ENCODE measurements at regions not wholly inside any gene's neighbourhood (a gene's known extent, or its start where the extent isn't known, plus 50 kb on each side); places are given as distances from the start of the nearest gene placed in this dataset.

DNA sequence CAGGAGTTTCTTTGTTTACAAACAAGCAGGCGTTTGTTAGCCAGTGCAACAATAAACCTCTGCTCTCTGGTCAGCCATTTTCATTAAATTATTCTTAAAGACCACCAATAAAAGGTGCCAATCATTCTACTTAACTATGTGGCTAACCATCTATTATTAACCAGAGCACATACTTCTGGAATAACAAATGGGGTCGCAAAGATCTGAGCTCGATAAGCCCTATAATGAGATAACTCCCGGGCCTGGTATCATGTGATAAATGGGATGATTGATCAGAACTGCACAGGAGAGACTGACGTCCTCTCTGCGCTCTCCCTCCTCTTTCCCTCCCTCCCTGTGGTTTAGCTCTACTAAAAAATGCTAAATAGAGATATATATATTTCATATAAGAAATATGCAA lies 488.2 kb downstream of the NTRK2 start:
- DNase-seq (ENCODE audit: low read depth in 2 of 2): no peak

DNA sequence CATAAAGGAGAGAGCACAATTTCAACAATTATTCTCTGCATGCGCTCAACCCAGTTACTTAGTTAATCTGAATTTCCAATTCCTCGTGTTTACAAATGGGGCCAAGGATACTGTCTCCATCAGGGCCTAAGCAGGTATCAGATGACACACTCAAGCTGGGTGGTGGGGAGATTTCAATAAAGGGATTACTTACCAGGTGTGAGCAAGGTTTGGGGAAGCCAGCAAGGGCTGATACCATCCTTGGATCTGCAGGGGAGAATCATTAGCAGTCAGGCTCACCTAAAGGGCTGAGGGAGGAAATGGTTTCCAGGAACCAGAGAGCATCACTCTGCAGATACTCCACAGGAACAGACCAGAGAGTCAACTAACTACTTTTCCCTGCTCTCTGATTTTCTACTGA lies 487.1 kb downstream of the NTRK2 start:
- no peak for DNase-seq (ENCODE audit: low read depth in 2 of 2)

DNA sequence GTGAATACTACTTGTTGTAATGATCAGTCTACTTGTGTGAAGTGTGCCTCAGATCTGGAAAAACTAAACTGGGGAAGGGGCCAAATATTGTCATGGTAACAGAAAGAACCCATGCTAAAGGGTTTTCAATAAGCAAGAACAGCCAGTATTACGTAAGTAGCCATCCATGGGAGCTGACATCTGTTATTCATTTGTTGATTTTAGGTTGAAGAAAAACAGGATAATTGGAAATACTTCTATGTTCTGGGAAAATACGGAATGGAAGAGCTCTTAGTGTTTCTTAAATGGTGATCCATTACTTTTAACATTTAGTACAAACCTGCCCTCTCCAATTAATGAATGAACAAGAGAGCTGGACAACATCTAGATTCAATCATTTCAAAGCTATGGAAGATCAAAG lies 485.8 kb downstream of the NTRK2 start:
- DNase-seq (ENCODE audit: low read depth in 2 of 2): peak in 1 of 2 experiments; percentile 9

DNA sequence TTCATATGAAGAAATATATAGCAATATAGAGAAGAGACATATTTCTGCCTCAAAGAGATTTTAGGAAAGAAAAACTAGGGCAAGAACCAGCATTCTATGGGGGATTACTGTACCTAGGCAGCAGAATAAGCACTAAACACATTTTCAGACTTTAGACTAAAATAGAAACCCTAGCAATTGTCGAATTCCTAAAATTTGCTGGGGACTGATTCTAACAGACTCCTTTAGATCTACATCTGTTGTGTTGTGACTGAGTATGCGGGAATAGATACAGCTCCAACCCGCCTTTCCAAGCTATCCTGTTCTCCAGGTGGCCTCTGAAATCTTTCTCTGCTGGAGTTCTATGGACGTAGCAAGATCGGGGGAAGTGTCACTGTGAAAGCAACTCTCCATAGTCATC lies 482.2 kb downstream of the NTRK2 start:
- no peak for DNase-seq (ENCODE audit: low read depth in 2 of 2)

DNA sequence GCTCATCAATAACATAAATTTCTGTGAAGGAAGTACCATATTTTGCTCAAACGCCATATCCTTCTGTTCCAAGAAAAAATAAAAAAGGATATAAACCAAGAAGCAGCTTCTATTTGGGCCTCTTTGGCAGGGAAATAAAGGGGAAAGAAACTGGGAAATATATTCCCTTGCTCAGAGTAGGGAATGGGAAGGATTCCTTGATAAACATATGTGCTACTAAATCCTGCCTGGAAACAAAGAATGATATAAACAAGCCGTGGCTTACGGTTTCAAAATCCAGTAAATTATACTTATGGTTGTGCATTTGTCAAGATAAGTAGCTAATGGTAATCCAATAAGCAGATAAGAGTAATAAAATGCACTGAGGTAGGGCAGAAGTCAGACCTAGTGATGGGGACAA lies 481.6 kb downstream of the NTRK2 start:
- DNase-seq (ENCODE audit: low read depth in 2 of 2): no peak

DNA sequence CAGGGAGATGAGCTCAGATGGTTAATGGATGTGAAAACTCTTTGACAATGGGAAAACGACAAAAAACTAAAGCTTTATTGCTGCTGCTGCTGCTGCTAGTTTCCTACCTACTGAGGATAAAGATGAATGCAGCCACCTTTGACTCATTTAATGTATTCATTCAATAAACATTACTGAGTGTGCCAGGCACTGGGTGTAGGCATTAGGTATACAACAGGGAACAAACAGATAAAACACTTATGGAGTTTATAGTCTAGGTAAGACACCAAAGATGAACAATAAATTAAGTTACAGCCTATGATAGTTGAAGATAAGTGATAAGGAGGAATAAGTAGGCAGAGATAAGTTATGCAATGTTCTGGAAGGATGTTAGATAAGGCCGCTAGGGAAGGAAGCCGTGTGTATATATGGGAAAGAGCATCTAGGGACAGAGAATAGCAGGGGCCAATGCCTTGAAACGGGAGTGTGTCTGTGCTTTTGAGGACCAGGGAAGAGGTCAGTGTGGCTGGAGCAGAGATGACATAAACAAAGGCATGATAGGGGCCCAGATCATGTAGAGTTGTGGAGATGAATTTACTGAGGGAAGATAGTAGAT lies 477.6 kb downstream of the NTRK2 start:
- no peak for DNase-seq (ENCODE audit: low read depth in 2 of 2)

DNA sequence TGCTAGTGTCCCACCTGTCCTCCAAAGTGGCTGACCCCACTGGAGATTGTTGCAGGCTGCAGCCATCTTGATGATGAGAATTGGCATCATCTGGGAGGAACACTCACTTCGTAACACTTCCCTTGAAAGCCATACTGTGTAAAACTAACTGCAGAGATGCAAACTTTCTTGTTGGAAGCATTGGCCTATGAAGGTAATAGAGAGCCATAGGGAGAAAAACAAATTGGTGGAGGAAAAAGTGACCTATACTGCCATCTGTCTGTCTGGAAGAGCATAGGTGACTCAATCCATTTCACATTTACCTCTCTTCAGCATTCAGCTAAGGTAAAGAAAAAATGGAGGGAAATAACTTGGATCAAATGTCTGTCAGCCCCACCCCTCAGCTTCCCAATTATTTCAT lies 473.4 kb downstream of the NTRK2 start:
- DNase-seq (ENCODE audit: low read depth in 2 of 2): no peak

DNA sequence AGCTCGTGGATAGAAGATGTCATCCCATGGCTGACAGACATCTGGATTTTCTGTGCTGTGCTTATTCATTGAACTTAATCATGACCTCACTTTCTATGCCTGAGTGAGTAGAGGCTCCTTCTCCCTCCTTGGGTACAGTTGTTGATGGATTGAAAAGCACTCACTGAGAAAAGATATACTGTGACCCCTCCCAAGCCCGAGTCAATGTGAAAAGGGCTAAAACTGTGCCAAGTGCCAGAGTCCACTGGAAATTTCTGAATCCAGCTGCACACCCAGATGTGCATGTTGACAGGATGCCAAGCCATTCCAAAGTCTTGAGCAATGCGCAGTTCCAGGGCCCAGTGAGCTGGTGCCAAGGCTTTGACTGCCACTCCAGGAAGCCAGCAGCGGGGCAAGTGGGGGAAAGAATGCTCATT lies 473.0 kb downstream of the NTRK2 start:
- no peak for DNase-seq (ENCODE audit: low read depth in 2 of 2)

DNA sequence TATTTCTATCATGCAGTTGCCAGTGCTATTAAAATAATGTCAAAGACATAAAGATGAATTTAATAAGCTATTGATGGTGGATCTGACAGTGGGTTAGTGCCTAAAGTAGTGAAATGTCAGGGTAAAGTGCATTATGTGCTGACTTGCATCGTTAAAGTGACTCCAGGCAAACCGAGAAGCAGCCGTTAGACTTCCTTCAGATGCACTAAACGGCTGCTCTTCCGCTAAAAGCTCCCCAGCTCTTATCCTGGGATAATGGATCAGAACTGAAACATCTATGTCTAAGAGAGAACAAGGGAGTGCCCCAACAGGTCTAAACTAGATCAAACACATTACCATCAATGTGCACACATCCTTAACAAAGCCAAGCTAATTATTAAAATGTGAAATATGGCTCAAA lies 468.2 kb downstream of the NTRK2 start:
- no peak for DNase-seq (ENCODE audit: low read depth in 2 of 2)

DNA sequence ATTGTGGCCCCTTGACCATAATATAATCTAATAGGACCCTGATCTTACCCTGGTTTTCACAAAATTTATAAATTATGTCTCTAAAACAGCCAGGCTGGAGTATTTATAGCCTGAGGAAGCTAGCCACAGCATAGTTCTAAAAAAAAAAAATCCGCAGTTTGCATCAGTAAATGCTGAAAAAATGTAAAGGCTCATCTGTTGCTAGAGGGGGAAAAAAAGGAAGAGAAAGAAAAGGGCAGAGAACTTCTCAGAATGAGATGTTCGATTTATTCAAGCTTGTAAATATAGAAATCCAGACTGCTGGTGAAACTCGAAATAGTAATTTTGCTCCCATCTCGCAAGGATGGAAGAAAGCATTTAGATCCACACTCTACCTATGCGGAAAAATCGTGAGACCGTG lies 467.5 kb downstream of the NTRK2 start:
- no peak for DNase-seq (ENCODE audit: low read depth in 2 of 2)

DNA sequence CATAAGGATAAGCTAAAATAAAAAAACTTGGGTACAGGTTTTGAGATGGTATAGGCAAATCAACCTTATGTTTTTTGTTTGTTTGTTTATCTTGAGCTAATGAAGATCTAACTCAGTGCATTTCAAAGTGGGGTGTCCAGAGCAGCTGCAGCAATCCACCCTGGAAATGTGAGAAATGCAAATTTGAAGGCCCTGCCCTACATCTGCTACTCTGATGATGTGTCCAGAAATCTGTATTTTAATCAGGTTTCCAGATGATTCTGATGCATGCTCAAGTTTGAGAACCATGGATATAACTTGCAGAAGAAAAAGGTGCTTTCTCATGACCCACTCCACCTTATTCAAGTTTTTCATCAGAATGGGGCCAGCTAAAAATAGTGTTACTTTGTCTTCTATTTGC lies 467.0 kb downstream of the NTRK2 start:
- DNase-seq (ENCODE audit: low read depth in 2 of 2): no peak

DNA sequence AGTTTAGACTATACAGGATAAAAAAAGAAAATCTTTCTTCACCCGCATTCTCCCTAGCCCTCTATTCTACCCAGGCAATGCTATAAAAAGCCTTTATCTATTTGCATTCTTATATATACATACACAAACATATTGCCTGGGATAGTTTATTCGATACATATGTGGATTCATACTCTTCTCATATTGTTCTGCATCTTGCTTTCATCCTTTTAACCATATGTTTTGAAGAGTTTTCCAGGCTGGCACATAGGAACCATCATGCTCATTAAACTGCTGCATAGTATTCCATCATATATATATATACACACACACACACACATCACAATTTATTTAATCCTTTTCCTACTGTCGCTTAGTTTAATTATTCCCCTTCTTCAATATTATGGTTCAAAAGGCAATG lies 461.2 kb downstream of the NTRK2 start:
- DNase-seq (ENCODE audit: low read depth in 2 of 2): no peak

DNA sequence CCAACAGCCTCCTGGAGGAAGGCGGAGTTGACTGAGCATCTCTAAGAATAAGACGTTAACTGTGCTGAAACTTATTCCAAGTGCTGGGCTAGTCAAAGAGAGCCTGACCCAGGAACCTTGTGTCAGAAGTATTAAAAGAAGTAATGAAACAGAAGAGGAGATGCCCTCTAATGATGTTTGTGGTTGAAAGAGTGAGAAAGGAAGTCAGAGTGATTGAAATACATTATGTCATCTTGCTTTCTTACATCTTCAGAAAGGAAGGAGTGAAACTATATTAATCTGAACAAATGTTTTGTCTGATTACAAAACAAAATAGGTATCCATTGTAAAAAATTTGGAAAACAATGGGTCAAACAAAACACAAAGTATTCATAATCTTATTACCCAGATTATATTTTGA lies 460.7 kb downstream of the NTRK2 start:
- DNase-seq (ENCODE audit: low read depth in 2 of 2): no peak

DNA sequence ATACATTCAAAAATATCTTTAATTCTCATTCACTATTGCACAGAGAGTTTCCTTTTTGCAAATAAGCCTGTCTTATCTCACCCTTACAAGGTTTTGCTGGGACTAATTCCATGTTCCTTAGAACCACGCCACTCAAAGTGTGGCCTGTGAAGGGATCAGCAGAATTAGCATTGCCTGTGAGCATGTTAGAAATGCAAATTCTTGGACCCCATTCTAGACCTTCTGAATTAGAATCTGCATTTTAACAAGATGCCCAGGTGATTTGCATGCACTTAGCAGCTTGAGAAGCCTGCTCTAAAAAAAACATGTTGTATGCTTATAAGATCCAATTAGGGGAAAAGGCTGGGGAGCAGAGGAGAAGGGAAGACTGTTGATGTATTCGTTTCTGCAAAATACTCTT lies 460.0 kb downstream of the NTRK2 start:
- DNase-seq (ENCODE audit: low read depth in 2 of 2): no peak

DNA sequence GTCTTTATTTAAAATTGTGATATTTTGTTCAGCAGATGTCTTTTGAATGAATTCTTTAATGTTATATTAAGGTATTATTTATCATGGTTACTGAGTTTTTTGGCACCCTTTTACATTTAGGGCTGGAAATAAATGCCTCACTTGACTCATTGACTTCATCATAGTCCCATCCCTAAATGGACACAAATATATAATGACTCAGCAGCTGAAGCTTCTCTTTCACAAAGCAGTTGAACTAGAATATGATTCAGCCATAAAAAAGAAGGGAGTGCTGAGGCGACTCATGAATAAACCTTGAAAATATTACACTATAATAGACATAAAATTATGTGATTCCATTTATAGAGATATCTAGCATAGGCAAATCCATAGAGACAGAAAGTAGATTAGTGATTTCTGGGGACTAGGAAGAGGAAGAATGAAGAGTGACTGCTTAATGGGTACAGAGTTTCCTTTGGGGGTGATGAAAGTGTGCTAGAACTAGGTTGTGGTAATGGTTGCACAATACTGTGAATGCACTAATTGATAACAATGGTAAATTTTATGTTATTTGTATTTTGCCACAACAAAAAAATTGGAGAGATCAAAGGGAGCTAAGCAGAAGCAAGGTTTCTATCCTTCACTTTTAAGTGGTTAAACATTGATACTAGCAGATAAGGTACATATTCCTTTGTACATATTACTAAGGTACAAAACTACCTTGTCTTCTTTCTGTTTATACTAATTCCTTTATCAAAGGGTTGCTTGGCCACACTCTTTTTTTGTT lies 449.6 kb downstream of the NTRK2 start:
- DNase-seq (ENCODE audit: low read depth in 2 of 2): no peak

DNA sequence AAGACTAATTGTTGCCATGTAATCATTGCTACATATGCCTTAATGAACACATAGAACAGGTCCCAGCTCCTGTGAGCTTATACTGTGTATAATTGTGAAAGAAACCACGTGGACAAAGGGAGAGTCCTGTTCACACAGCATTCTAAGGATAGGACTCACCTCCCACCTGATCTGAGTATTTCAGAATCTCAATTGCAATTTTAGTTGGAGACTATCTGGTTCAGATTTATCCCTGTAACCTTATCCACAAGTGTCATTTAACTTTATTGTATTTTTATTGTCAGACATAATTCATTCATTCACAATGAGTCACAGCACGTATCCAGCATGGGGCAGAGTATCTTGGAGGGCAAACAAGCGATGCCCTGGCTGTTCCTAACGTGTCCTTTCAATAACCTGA lies 448.3 kb downstream of the NTRK2 start:
- no peak for DNase-seq (ENCODE audit: low read depth in 2 of 2)

DNA sequence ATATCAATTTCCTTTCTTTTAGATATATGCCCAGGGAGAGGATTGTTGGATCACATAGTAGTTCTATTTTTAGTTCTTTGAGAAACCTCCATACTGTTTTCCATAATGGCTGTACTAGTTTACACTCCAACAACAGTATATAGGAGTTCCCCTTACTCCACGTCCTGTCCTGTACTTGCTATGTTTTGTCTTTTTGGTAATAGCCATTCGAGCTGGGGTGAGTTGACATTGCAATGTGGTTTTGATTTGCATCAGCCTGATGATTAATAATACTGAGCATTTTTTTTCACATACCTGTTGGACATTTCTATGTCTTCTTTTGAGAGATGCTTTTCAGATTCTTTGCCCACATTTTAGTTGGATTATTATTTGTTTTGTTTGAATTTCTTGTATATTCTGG lies 445.9 kb downstream of the NTRK2 start:
- no peak for DNase-seq (ENCODE audit: low read depth in 2 of 2)

DNA sequence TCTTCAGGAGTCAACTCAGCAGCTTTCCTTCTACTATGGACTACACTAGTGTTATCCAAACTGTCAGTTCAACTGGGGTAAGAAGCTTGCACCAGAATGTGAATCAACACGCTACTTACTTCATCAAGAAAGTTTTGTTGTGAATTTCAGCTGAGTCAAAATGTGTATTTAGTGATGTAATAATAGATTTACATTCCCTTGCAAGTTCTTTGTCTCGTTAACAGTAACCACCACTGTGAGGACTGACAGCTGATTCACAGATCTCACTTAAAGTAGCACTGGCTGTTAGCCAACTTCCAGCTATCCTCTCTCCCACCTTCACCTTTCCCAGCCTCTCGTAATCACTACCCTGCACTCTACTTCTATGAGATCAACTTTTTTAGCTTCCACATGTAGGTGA lies 445.3 kb downstream of the NTRK2 start:
- no peak for DNase-seq (ENCODE audit: low read depth in 2 of 2)

DNA sequence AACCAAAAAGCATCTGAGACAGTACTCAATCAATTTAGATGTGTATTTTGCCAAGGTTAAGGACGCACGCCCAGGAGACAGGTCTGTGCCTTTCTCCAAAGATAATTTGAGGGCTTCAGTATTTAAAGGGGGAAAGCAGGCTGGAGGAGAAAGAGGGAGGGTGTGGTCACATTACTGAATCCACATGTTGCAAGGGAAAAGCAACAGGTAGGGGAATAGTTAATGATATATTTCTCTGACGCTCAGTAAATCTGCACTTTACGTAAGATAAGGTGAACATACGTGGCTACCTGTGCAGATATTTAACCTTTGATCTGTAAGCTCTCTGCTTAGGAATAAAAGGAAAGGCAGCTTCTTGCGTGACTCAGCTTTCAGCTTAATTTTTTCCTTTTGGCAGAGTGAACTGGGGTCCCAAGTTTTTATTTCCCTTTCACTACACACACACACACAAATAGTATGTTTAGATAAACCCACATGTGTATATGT lies 443.4 kb downstream of the NTRK2 start:
- DNase-seq (ENCODE audit: low read depth in 2 of 2): no peak

DNA sequence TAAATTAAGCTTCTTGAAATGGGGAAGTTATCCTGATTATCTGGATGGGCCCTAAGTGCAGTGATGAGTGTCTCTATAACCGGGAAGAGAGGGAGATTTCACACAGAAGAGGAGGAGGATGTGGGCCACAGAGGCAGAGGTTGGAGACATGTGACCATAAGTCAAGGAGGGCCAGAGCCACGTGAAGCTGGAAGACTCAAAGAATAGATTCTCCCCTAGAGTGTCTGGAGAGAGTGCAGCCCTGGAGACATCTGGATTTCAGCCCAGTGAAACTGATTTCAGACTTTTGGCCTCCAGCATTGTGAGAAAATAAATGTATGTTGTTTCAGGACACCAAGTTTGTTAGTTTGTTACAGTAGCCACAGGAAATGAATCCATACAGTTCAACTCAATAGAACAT lies 442.9 kb downstream of the NTRK2 start:
- no peak for DNase-seq (ENCODE audit: low read depth in 2 of 2)

DNA sequence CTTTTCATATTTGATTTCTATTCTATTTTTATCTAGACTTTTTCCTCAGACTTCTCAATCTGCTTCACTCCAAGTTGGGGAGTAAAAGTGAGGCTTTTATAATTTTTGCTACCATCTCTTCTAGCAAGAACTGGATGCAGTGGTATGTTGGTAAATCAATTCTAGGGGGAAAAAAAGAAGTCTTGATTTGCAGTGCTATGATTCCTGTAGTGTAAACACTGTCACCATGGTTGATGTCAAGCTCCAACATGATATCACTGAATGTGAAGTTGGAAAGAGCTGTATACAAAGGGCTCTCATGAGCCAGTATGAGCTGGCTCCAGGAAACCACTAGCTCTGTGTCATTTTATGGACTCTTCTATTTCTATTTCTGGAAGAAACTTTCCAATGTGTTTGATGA lies 439.2 kb downstream of the NTRK2 start:
- no peak for DNase-seq (ENCODE audit: low read depth in 2 of 2)

DNA sequence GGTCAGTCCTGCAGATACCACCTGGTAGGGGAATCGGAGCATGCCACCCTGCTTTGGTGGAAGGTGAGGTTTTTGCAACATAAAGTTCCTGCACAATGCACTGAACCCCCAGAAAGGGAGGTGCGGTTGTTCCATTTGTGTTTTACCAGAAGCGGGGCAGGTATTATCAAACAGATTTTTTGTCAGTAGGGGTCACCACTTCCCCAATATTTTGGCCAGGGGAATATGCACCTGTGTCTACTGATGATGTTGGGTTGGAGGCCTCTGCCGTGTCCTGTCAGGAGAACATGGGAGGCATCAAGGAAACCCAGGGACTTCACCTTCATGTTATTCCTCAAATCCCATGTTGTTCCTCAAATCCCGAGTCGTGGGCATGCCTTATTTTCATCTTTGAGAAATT lies 438.7 kb downstream of the NTRK2 start:
- no peak for DNase-seq (ENCODE audit: low read depth in 2 of 2)

DNA sequence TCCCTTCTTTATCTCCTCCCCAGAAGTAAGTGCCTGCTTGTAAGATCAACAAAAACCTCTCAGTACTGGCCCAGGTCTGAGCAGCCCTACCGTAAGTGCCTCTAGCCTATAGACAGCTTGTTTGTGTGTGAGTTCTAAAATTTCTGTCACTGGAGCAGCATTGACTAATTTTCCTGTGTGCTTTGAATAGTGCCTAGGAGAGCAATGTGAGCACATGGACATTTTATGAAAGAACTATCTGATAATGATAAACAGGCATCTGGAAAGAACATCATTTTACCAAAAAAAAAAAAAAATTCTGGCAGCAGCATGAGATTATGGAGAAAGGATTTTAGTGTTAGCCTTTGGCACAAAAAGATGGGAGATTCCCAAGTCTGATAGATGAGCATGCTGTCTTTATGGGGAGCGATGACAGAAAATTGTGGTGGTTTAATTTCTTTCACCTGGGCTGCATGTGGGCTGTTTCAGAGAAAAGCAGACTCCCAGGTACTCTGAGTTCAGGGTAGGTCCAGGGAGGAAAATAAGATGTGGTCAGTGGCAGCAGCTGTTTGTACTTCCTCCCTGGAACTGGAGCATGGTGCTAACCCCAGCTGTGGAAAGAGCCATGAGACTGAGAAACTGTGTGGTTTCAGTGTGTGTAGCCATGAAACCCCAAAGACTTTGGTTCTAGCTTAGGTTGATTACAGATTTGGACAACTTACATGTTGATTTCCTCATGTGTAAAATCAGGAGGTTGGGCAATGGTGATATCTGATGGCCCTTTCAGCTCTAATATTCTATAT lies 419.9 kb downstream of the NTRK2 start:
- DNase-seq (ENCODE audit: low read depth in 2 of 2): no peak

Measured in fibroblast of skin of left quadriceps (primary cell).